ENCODE measurements at regions not wholly inside any gene's neighbourhood (a gene's known extent, or its start where the extent isn't known, plus 50 kb on each side); places are given as distances from the start of the nearest gene placed in this dataset.

GRCh38 chr14:98638366-98638765, 633.6 kb downstream of the BCL11B start (continued):
- no peak for TF ChIP-seq OVOL2 (CRISPR knock-in tag; IDR thresholded peaks at IDR 0.05; ENCODE audit: borderline replicate concordance)
- TF ChIP-seq MAX (CRISPR knock-in tag; IDR thresholded peaks at IDR 0.05): no peak
- TF ChIP-seq AFF4 (CRISPR knock-in tag; IDR thresholded peaks at IDR 0.05; ENCODE audit: borderline replicate concordance): no peak
- TF ChIP-seq ZNF671 (CRISPR knock-in tag; IDR thresholded peaks at IDR 0.05): no peak
- no peak for TF ChIP-seq ZBTB43 (CRISPR knock-in tag; IDR thresholded peaks at IDR 0.05)

GRCh38 chr14:98647754-98648153, 624.2 kb downstream of the BCL11B start:
- TF ChIP-seq SMAD3 (CRISPR knock-in tag; IDR thresholded peaks at IDR 0.05; ENCODE audit: borderline replicate concordance) (no peak), RELA (CRISPR knock-in tag; IDR thresholded peaks at IDR 0.05; ENCODE audit: borderline replicate concordance) (no peak), ZNF121 (CRISPR knock-in tag; IDR thresholded peaks at IDR 0.05) (no peak), CREB1 (CRISPR knock-in tag; IDR thresholded peaks at IDR 0.05) (no peak), IRF2 (CRISPR knock-in tag; IDR thresholded peaks at IDR 0.05; ENCODE audit: borderline replicate concordance, low read depth) (no peak), SMAD4 (CRISPR knock-in tag; IDR thresholded peaks at IDR 0.05) (no peak), ZMAT4 (CRISPR knock-in tag; IDR thresholded peaks at IDR 0.05) (no peak), SOX15 (CRISPR knock-in tag; IDR thresholded peaks at IDR 0.05) (no peak), GABPB1 (CRISPR knock-in tag; IDR thresholded peaks at IDR 0.05) (no peak)
- DNase-seq (ENCODE audit: low spot score): no peak
- ChIA-PET CTCF (no interaction called here), POLR2A (no interaction called here)
- Mint-ChIP-seq H3K27me3 (ENCODE audit: low read depth) (no peaks in the 10 kb centered on the region), H3K27ac (no peak overlapping the region), H3K4me3 (no peak overlapping the region), H3K4me1 (peaks cover 19% of the 10 kb centered on the region), H3K36me3 (no peaks in the 10 kb centered on the region), H3K9me3 (no peaks in the 10 kb centered on the region)
- no peak for ATAC-seq

GRCh38 chr14:98651037-98651436, 621.0 kb downstream of the BCL11B start:
- peaks cover 16% of the 10 kb centered on the region for H3K36me3 Mint-ChIP-seq
- peak overlapping the region; percentile 76 for H3K27ac Mint-ChIP-seq
- CTCF ChIA-PET: no interaction called here
- no peaks in the 10 kb centered on the region; the same call in 1 of the 2 replicates for H3K27me3 Mint-ChIP-seq (ENCODE audit: low read depth)
- POLR2A ChIA-PET: no interaction called here
- H3K4me3 Mint-ChIP-seq: peak overlapping the region; percentile 4; the same call in 1 of the 2 replicates
- DNase-seq (ENCODE audit: low spot score) (peak; percentile 15), ATAC-seq (peak; percentile 88)
- peaks cover 24% of the 10 kb centered on the region for H3K4me1 Mint-ChIP-seq
- peaks cover 20% of the 10 kb centered on the region for H3K9me3 Mint-ChIP-seq
- TF ChIP-seq NR3C1 (CRISPR knock-in tag; conservative IDR thresholded peaks at IDR 0.05; ENCODE audit: low read depth) (no peak), ZNF121 (CRISPR knock-in tag; IDR thresholded peaks at IDR 0.05) (no peak), AFF4 (CRISPR knock-in tag; IDR thresholded peaks at IDR 0.05; ENCODE audit: borderline replicate concordance) (no peak), KAT7 (CRISPR knock-in tag; IDR thresholded peaks at IDR 0.05; ENCODE audit: borderline replicate concordance) (no peak), ETV6 (CRISPR knock-in tag; IDR thresholded peaks at IDR 0.05) (0 out of 2 replicates have a peak, but pooled peaks have one; percentile 44), GABPB1 (CRISPR knock-in tag; IDR thresholded peaks at IDR 0.05) (no peak), HMGA2 (CRISPR knock-in tag; IDR thresholded peaks at IDR 0.05) (no peak), ZMAT4 (CRISPR knock-in tag; IDR thresholded peaks at IDR 0.05) (no peak), GTF2I (CRISPR knock-in tag; conservative IDR thresholded peaks at IDR 0.05) (no peak), ZBTB21 (CRISPR knock-in tag; IDR thresholded peaks at IDR 0.05; ENCODE audit: borderline replicate concordance) (peak; percentile 85), ZNF416 (CRISPR knock-in tag; IDR thresholded peaks at IDR 0.05) (no peak), SP1 (CRISPR knock-in tag; conservative IDR thresholded peaks at IDR 0.05) (no peak; the same call in 1 of the 2 replicates), TEAD1 (CRISPR knock-in tag; IDR thresholded peaks at IDR 0.05) (peak; percentile 62; the same call in 1 of the 2 replicates)

Data from WTC11 (cell line).